ENCODE measurements at regions not wholly inside any gene's neighbourhood (a gene's known extent, or its start where the extent isn't known, plus 50 kb on each side); places are given as distances from the start of the nearest gene placed in this dataset.
"Not testable (repeated sequence)": the region's sequence is repeated elsewhere in the genome, so short reads cannot be mapped to it uniquely, and the experiment has no call there.

DNA sequence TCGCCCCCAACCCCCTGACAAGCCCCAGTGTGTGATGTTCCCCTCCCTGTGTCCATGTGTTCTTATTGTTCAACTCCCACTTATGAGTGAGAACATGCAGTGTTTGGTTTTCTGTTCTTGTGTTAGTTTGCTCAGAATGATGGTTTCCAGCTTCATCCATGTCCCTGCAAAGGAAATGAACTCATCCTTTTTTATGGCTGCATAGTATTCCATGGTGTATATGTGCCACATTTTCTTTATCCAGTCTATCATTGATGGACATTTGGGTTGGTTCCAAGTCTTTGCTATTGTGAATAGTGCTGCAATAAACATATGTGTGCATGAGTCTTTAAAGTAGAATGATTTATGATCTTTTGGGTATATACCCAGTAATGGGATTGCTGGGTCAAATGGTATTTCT, 107.5 kb downstream of the UTP18 start:
- TF ChIP-seq POLR2A (IDR thresholded peaks at IDR 0.05); CTCF (IDR thresholded peaks at IDR 0.05); POLR2AphosphoS5 (IDR thresholded peaks at IDR 0.05; ENCODE audit: insufficient read depth in 1 of 2, low read depth in 1 of 2): not testable (repeated sequence)
